Common myeloid progenitor, CD34-positive (primary cell): ENCODE measurements at regions not wholly inside any gene's neighbourhood (a gene's known extent, or its start where the extent isn't known, plus 50 kb on each side); places are given as distances from the start of the nearest gene placed in this dataset.

Source experiments
- CTCF ChIA-PET: fragments of 350-600 bp; sonication (Branson Sonifier 250); formaldehyde crosslinking; loops from one replicate; lab custom pipeline; 2021; ENCODE audit warnings: antibody characterized with exemption; lab: Charles Lee
- POLR2A ChIA-PET: fragments of 350-600 bp; sonication (Branson Sonifier 250); formaldehyde crosslinking; loops from one replicate; lab custom pipeline; 2021; ENCODE audit warnings: antibody characterized with exemption; lab: Charles Lee
- DNase-seq, 3 donors: peaks; one replicate each; pipeline versions ENCODE4 v3.0.0 to v3.0.0-alpha.2; 2013
- H3K27ac ChIP-seq, 2 experiments: 1 replicate in 1 of 2; 2 replicates in 1 of 2; pipeline ENCODE4 v1.7.0; 2013; ENCODE audit warnings: inconsistent platforms in 2 of 2, low read length in 2 of 2, mild to moderate bottlenecking in 2 of 2, low read depth in 1 of 2, moderate library complexity in 1 of 2; ENCODE audit not compliant: severe bottlenecking in 2 of 2, insufficient read depth in 1 of 2, poor library complexity in 1 of 2
- H3K27me3 ChIP-seq, 5 experiments: replicated peaks in 2 of 5; 1 replicate in 3 of 5; 2 replicates in 2 of 5; pipeline versions ENCODE4 v1.6.1 to v1.7.0; 2013; ENCODE audit warnings: low read length in 4 of 5, mild to moderate bottlenecking in 2 of 5, moderate library complexity in 2 of 5, inconsistent platforms in 1 of 5; ENCODE audit not compliant: insufficient read depth in 5 of 5, control insufficient read depth in 4 of 5
- H3K36me3 ChIP-seq, 4 experiments: 1 replicate in 2 of 4; 2 replicates in 2 of 4; pipeline versions ENCODE4 v1.6.1 to v1.7.0; 2013; ENCODE audit warnings: low read length in 3 of 4, control low read depth in 1 of 4, mild to moderate bottlenecking in 1 of 4; ENCODE audit not compliant: control insufficient read depth in 4 of 4, insufficient read depth in 4 of 4
- H3K4me1 ChIP-seq, 4 experiments: 1 replicate in 3 of 4; 2 replicates in 1 of 4; pipeline versions ENCODE4 v1.6.1 to v1.7.1; 2013; ENCODE audit warnings: low read length in 3 of 4, mild to moderate bottlenecking in 3 of 4, control low read depth in 1 of 4, inconsistent platforms in 1 of 4, moderate library complexity in 1 of 4; ENCODE audit not compliant: control insufficient read depth in 4 of 4, insufficient read depth in 4 of 4; ENCODE audit errors: control extremely low read depth in 1 of 4
- H3K4me3 ChIP-seq, 7 experiments: 1 replicate in 4 of 7; 2 replicates in 3 of 7; pipeline versions ENCODE4 v1.5.1 to v1.7.0; 2013; ENCODE audit warnings: mild to moderate bottlenecking in 7 of 7, low read length in 6 of 7, moderate library complexity in 6 of 7, inconsistent platforms in 2 of 7, low read depth in 2 of 7, control low read depth in 1 of 7; ENCODE audit not compliant: insufficient read depth in 4 of 7, control insufficient read depth in 1 of 7; ENCODE audit errors: extremely low read depth in 1 of 7
- H3K9me3 ChIP-seq, 5 experiments: 1 replicate in 4 of 5; 2 replicates in 1 of 5; pipeline versions ENCODE4 v1.6.1 to v1.7.1; 2013; ENCODE audit warnings: low read length in 4 of 5, mild to moderate bottlenecking in 2 of 5, inconsistent platforms in 1 of 5, low read depth in 1 of 5, moderate library complexity in 1 of 5; ENCODE audit not compliant: control insufficient read depth in 4 of 5, insufficient read depth in 2 of 5; ENCODE audit errors: control extremely low read depth in 1 of 5
- WGBS: methylation state at CpG from one replicate; pipeline ENCODE4 v1.1.5; 2013; ENCODE audit not compliant: insufficient coverage; 5-methylcytosine and 5-hydroxymethylcytosine counted together

- Histone ChIP-seq H3K27ac (no peak overlapping the region), H3K4me3 (no peak overlapping the region), H3K27me3 (no peaks in the 10 kb centered on the region), H3K36me3 (no peaks in the 10 kb centered on the region), H3K9me3 (no peaks in the 10 kb centered on the region), H3K4me1 (no peaks in the 10 kb centered on the region)
- POLR2A ChIA-PET: no interaction called here
- WGBS: 100% methylated on average over 1 of the region's 1 CpG
- CTCF ChIA-PET: no interaction called here
- DNase-seq: no peak
Measured at GRCh38 chr2:56624181-56624580, 440.4 kb downstream of the CCDC85A start.

- DNase-seq: no peak
- ChIA-PET CTCF (no interaction called here), POLR2A (no interaction called here)
- H3K27me3 ChIP-seq: no peaks in the 10 kb centered on the region
- no peaks in the 10 kb centered on the region for H3K4me1 ChIP-seq
- no peak overlapping the region for H3K4me3 ChIP-seq
- whole genome bisulfite sequencing: no CpG with 5 or more reads among the region's 3 CpGs
- no peaks in the 10 kb centered on the region for H3K36me3 ChIP-seq
- H3K27ac ChIP-seq: no peak overlapping the region
- no peaks in the 10 kb centered on the region for H3K9me3 ChIP-seq
Measured at GRCh38 chr2:56626927-56627326, 443.1 kb downstream of the CCDC85A start.

GRCh38 chr2:56630286-56630685 lies 446.5 kb downstream of the CCDC85A start:
- Histone ChIP-seq H3K4me3 (no peak overlapping the region), H3K27ac (no peak overlapping the region), H3K4me1 (no peaks in the 10 kb centered on the region), H3K27me3 (no peaks in the 10 kb centered on the region), H3K36me3 (no peaks in the 10 kb centered on the region), H3K9me3 (no peaks in the 10 kb centered on the region)
- POLR2A ChIA-PET: no interaction called here
- WGBS: 100% methylated on average over 1 of the region's 2 CpGs
- CTCF ChIA-PET: no interaction called here
- DNase-seq: no peak

- no peak overlapping the region for H3K4me3 ChIP-seq
- DNase-seq: no peak
- H3K9me3 ChIP-seq: no peaks in the 10 kb centered on the region
- no peaks in the 10 kb centered on the region for H3K4me1 ChIP-seq
- WGBS: no CpG with 5 or more reads among the region's 1 CpG
- H3K36me3 ChIP-seq: no peaks in the 10 kb centered on the region
- ChIA-PET POLR2A (no interaction called here), CTCF (no interaction called here)
- H3K27me3 ChIP-seq: no peaks in the 10 kb centered on the region
- H3K27ac ChIP-seq: no peak overlapping the region
Measured at GRCh38 chr2:56647997-56648396, 464.2 kb downstream of the CCDC85A start.

GRCh38 chr2:56648802-56649201 lies 465.0 kb downstream of the CCDC85A start:
- no CpG with 5 or more reads among the region's 2 CpGs for WGBS
- no peak for DNase-seq
- H3K36me3 ChIP-seq: no peaks in the 10 kb centered on the region
- H3K27me3 ChIP-seq: no peaks in the 10 kb centered on the region
- ChIA-PET CTCF (no interaction called here), POLR2A (no interaction called here)
- H3K9me3 ChIP-seq: no peaks in the 10 kb centered on the region
- no peak overlapping the region for H3K4me3 ChIP-seq
- no peak overlapping the region for H3K27ac ChIP-seq
- no peaks in the 10 kb centered on the region for H3K4me1 ChIP-seq

- POLR2A ChIA-PET: no interaction called here
- no peaks in the 10 kb centered on the region for H3K36me3 ChIP-seq
Measured at GRCh38 chr2:56654936-56655335, 471.1 kb downstream of the CCDC85A start.

GRCh38 chr2:56656826-56657225 lies 473.0 kb downstream of the CCDC85A start:
- WGBS: 86% methylated on average over 1 of the region's 1 CpG
- Histone ChIP-seq H3K27ac (no peak overlapping the region), H3K36me3 (no peaks in the 10 kb centered on the region), H3K9me3 (no peaks in the 10 kb centered on the region), H3K4me1 (no peaks in the 10 kb centered on the region), H3K4me3 (no peak overlapping the region), H3K27me3 (no peaks in the 10 kb centered on the region)
- POLR2A ChIA-PET: no interaction called here
- CTCF ChIA-PET: interaction anchor here (1.0 kb wide), 1 partner anchor 10 kb away, joined by 3 read pairs; no protein-coding TSS in a partner anchor
- no peak for DNase-seq

More at GRCh38 chr2:56654936-56655335, 471.1 kb downstream of the CCDC85A start:
- H3K27me3 ChIP-seq: no peaks in the 10 kb centered on the region
- H3K4me3 ChIP-seq: no peak overlapping the region
- DNase-seq: no peak
- H3K4me1 ChIP-seq: no peaks in the 10 kb centered on the region
- H3K9me3 ChIP-seq: no peaks in the 10 kb centered on the region
- no peak overlapping the region for H3K27ac ChIP-seq
- CTCF ChIA-PET: no interaction called here
